HG03457 (cell line): ENCODE measurements at regions not wholly inside any gene's neighbourhood (a gene's known extent, or its start where the extent isn't known, plus 50 kb on each side); places are given as distances from the start of the nearest gene placed in this dataset.

Experiments used
- ATAC-seq: cut with Tn5 transposase; IDR thresholded peaks from one replicate; pipeline ENCODE4 v1.9.1; 2021; ENCODE audit warnings: moderate number of reproducible peaks; ENCODE audit not compliant: unreplicated experiment

GRCh38 chr3:193978030-193978429 lies 157.9 kb upstream of the HES1 start:
- no peak for ATAC-seq

GRCh38 chr3:193978486-193978885 lies 157.5 kb upstream of the HES1 start:
- no peak for ATAC-seq

GRCh38 chr3:193980326-193980725 lies 155.6 kb upstream of the HES1 start:
- ATAC-seq, result no peak

GRCh38 chr3:193980905-193981304 lies 155.0 kb upstream of the HES1 start:
- ATAC-seq, result no peak

GRCh38 chr3:193981504-193981903 lies 154.4 kb upstream of the HES1 start:
- no peak for ATAC-seq

- ATAC-seq, result no peak
These were observed 153.7 kb upstream of the HES1 start for GRCh38 chr3:193982258-193982659.

GRCh38 chr3:193983846-193984818 lies 151.8 kb upstream of the HES1 start:
- ATAC-seq, result no peak

GRCh38 chr3:193984876-193985275 lies 151.1 kb upstream of the HES1 start:
- ATAC-seq, result no peak

GRCh38 chr3:193987186-193987585 lies 148.8 kb upstream of the HES1 start:
- ATAC-seq, result no peak

- ATAC-seq, result no peak
These were observed 146.8 kb upstream of the HES1 start for GRCh38 chr3:193989186-193989585.

- ATAC-seq, result no peak
These were observed 144.1 kb upstream of the HES1 start for GRCh38 chr3:193991666-193992424.

- ATAC-seq, result no peak
These were observed 143.4 kb upstream of the HES1 start for GRCh38 chr3:193992425-193993037.

- ATAC-seq, result no peak
These were observed 139.7 kb upstream of the HES1 start for GRCh38 chr3:193996221-193996620.

- no peak for ATAC-seq
These were observed 139.3 kb upstream of the HES1 start for GRCh38 chr3:193996641-193997089.

GRCh38 chr3:193997228-193998122 lies 138.5 kb upstream of the HES1 start:
- ATAC-seq, result no peak

GRCh38 chr3:193998123-193998448 lies 137.9 kb upstream of the HES1 start:
- no peak for ATAC-seq

GRCh38 chr3:193998628-193999195 lies 137.2 kb upstream of the HES1 start:
- ATAC-seq, result no peak

- no peak for ATAC-seq
These were observed 135.8 kb upstream of the HES1 start for GRCh38 chr3:194000100-194000499.

GRCh38 chr3:194000712-194001111 lies 135.2 kb upstream of the HES1 start:
- no peak for ATAC-seq
